Panc1 (cell line): ENCODE measurements at regions not wholly inside any gene's neighbourhood (a gene's known extent, or its start where the extent isn't known, plus 50 kb on each side); places are given as distances from the start of the nearest gene placed in this dataset.

ENCODE experiments used
- POLR2AphosphoS5 ChIP-seq: IDR thresholded peaks from 2 replicates; pipeline ENCODE4 v1.6.1; 2012; ENCODE audit warnings: mild to moderate bottlenecking, low read depth, low read length, moderate library complexity
- REST ChIP-seq, 2 experiments: IDR thresholded peaks; 2 replicates each; pipeline ENCODE4 v1.6.1; 2011 to 2012; ENCODE audit warnings: low read depth in 2 of 2, control low read depth in 1 of 2, low read length in 1 of 2, mild to moderate bottlenecking in 1 of 2, moderate library complexity in 1 of 2; ENCODE audit not compliant: insufficient read depth in 1 of 2
- SIN3A ChIP-seq: IDR thresholded peaks from 2 replicates; pipeline ENCODE4 v1.6.1; 2012; ENCODE audit warnings: low read depth, mild to moderate bottlenecking, low read length, moderate library complexity, borderline replicate concordance; ENCODE audit not compliant: insufficient read depth
- TF ChIP-seq, protein P1 (sequence below): fragments of 450-650 bp; IDR thresholded peaks from 2 replicates; pipeline ENCODE4 v1.5.1; 2017; ENCODE audit warnings: mild to moderate bottlenecking

DNA sequence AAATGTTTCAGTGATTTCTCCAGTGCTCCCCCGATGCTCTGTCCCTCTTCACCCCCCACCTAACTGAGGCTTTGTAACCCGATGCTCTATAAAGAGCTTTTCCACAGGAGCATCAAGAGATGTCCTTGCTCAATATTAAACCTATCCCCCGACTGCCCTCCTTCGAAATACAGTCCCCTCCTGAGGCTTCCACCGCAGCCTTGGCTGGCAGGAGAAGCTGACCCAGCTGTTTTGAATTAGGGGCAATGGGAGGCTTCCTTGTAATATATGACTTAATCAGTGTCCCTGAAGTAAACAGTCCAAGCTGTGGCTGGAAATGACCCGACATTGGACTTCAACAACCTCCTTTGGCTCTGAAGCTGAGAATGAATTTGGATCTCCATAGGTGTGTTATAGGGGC lies 62.4 kb downstream of the TMEM30B start:
- TF ChIP-seq, protein P1, sequence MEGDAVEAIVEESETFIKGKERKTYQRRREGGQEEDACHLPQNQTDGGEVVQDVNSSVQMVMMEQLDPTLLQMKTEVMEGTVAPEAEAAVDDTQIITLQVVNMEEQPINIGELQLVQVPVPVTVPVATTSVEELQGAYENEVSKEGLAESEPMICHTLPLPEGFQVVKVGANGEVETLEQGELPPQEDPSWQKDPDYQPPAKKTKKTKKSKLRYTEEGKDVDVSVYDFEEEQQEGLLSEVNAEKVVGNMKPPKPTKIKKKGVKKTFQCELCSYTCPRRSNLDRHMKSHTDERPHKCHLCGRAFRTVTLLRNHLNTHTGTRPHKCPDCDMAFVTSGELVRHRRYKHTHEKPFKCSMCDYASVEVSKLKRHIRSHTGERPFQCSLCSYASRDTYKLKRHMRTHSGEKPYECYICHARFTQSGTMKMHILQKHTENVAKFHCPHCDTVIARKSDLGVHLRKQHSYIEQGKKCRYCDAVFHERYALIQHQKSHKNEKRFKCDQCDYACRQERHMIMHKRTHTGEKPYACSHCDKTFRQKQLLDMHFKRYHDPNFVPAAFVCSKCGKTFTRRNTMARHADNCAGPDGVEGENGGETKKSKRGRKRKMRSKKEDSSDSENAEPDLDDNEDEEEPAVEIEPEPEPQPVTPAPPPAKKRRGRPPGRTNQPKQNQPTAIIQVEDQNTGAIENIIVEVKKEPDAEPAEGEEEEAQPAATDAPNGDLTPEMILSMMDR = no peak
- TF ChIP-seq SIN3A = no peak
- no peak for TF ChIP-seq POLR2AphosphoS5
- TF ChIP-seq REST (IDR thresholded peaks at IDR 0.05; ENCODE audit: insufficient read depth in 1 of 2, low read depth in 2 of 2, low read length in 1 of 2) = no peak
